ENCODE measurements at regions not wholly inside any gene's neighbourhood (a gene's known extent, or its start where the extent isn't known, plus 50 kb on each side); places are given as distances from the start of the nearest gene placed in this dataset.

DNA sequence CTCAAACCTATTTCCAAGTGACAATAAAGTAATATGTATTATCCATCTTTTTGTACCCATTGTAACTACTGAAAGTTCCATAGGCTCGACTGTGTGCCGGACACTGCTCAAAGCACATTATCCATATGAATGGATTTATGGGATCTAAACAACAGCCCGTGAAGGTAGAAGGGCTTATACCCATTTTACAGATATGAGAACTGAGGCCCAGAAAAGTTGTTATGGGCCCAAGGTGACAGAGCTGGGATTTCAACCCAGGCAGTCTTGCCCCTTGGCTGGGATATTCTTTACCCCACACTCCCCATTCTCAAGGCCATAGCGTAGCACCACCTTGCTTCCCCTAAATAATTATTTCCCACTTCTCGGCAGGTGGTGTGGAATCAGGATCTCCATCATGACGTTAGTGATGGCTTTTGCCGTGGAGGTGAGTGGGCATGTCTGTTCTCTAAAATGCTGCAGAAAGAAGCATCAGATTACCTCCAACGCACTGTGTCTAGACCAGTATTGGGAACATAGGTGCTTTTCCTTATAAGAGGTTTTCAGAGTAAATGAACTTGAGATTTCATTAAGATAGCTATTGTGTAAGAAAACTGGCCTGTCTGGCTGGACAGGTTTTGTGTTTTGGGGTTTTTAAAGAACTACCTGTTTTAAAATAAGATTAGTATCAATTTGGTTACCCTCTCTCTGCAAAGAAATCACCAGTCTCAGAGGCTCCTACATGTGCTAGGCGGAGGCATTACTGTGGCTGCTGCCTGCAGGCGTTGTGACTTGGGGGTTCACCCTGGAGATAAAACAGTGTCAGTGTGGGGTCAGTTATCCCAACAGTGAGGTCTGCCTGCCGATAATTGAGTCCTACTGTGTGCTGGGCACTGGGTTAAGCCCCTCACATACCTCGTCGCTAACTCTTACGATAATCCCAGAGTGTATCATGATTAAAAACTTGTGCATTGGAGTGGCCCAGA, 85.1 kb upstream of the SDK1 start:
- no peaks in the 10 kb centered on the region for H3F3A ChIP-seq (ENCODE audit: insufficient read depth, low read length)
- H3K9me3 ChIP-seq (replicated peaks; ENCODE audit: insufficient read depth, low read length), result no peaks in the 10 kb centered on the region
- H3K4me3 ChIP-seq (ENCODE audit: low read length), result no peak overlapping the region
- H3K27me3 ChIP-seq (replicated peaks; ENCODE audit: insufficient read depth, low read length), result no peaks in the 10 kb centered on the region
- H3K79me2 ChIP-seq (ENCODE audit: low read length), result no peaks in the 10 kb centered on the region
- H3K4me1 ChIP-seq (ENCODE audit: low read length), result no peaks in the 10 kb centered on the region
- H3K9me2 ChIP-seq (replicated peaks; ENCODE audit: insufficient read depth, low read length), result no peaks in the 10 kb centered on the region
- H3K27ac ChIP-seq (ENCODE audit: low read length), result no peak overlapping the region
- no peaks in the 10 kb centered on the region for H4K20me1 ChIP-seq (ENCODE audit: insufficient read depth, low read length)
- no peak for DNase-seq
- no peak overlapping the region for H2AFZ ChIP-seq (ENCODE audit: low read length)
- no peaks in the 10 kb centered on the region for H3K36me3 ChIP-seq (replicated peaks; ENCODE audit: insufficient read depth, low read length)
- no peak overlapping the region for H3K4me2 ChIP-seq (ENCODE audit: low read depth, low read length)
- no peak overlapping the region for H3K9ac ChIP-seq (ENCODE audit: low read length)
- TF ChIP-seq, protein P1, sequence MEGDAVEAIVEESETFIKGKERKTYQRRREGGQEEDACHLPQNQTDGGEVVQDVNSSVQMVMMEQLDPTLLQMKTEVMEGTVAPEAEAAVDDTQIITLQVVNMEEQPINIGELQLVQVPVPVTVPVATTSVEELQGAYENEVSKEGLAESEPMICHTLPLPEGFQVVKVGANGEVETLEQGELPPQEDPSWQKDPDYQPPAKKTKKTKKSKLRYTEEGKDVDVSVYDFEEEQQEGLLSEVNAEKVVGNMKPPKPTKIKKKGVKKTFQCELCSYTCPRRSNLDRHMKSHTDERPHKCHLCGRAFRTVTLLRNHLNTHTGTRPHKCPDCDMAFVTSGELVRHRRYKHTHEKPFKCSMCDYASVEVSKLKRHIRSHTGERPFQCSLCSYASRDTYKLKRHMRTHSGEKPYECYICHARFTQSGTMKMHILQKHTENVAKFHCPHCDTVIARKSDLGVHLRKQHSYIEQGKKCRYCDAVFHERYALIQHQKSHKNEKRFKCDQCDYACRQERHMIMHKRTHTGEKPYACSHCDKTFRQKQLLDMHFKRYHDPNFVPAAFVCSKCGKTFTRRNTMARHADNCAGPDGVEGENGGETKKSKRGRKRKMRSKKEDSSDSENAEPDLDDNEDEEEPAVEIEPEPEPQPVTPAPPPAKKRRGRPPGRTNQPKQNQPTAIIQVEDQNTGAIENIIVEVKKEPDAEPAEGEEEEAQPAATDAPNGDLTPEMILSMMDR (IDR thresholded peaks at IDR 0.05; ENCODE audit: low read length), result no peak
- no peak for TF ChIP-seq EZH2 (optimal IDR thresholded peaks at IDR 0.05; ENCODE audit: low read depth, low read length)
- no peak for TF ChIP-seq EZH2phosphoT487 (IDR thresholded peaks at IDR 0.05; ENCODE audit: low read length)

DNA sequence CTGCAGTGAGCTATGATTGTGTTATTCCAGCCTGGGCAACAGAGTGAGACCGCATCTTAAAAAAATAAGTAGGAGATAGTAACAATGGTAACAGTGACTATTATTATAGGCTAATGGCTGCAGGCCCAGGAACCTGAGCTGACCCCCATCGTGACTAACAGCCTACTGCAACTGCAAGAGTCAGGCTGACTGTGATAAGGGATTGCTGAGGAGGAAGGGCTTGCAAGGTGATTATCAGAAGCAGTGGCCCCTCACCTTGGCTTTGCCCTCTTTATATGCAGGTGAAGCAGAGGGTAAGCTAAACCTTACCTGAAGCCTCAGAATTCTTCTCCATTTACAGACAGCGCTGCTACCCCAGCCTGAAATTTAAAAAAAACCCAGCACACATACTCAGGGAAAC, 83.9 kb upstream of the SDK1 start:
- TF ChIP-seq EZH2 (optimal IDR thresholded peaks at IDR 0.05; ENCODE audit: low read depth, low read length) (no peak), EZH2phosphoT487 (IDR thresholded peaks at IDR 0.05; ENCODE audit: low read length) (no peak)
- TF ChIP-seq, protein P1 (IDR thresholded peaks at IDR 0.05; ENCODE audit: low read length), result no peak
- Histone ChIP-seq H3K9ac (ENCODE audit: low read length) (no peak overlapping the region), H3K9me3 (replicated peaks; ENCODE audit: insufficient read depth, low read length) (no peaks in the 10 kb centered on the region), H3K4me2 (ENCODE audit: low read depth, low read length) (no peak overlapping the region), H3K79me2 (ENCODE audit: low read length) (no peaks in the 10 kb centered on the region), H3K36me3 (replicated peaks; ENCODE audit: insufficient read depth, low read length) (no peaks in the 10 kb centered on the region), H3F3A (ENCODE audit: insufficient read depth, low read length) (no peaks in the 10 kb centered on the region), H2AFZ (ENCODE audit: low read length) (no peak overlapping the region), H3K9me2 (replicated peaks; ENCODE audit: insufficient read depth, low read length) (no peaks in the 10 kb centered on the region), H3K27ac (ENCODE audit: low read length) (no peak overlapping the region), H3K4me1 (ENCODE audit: low read length) (no peaks in the 10 kb centered on the region), H3K4me3 (ENCODE audit: low read length) (no peak overlapping the region), H3K27me3 (replicated peaks; ENCODE audit: insufficient read depth, low read length) (no peaks in the 10 kb centered on the region), H4K20me1 (ENCODE audit: insufficient read depth, low read length) (no peaks in the 10 kb centered on the region)
- no peak for DNase-seq

DNA sequence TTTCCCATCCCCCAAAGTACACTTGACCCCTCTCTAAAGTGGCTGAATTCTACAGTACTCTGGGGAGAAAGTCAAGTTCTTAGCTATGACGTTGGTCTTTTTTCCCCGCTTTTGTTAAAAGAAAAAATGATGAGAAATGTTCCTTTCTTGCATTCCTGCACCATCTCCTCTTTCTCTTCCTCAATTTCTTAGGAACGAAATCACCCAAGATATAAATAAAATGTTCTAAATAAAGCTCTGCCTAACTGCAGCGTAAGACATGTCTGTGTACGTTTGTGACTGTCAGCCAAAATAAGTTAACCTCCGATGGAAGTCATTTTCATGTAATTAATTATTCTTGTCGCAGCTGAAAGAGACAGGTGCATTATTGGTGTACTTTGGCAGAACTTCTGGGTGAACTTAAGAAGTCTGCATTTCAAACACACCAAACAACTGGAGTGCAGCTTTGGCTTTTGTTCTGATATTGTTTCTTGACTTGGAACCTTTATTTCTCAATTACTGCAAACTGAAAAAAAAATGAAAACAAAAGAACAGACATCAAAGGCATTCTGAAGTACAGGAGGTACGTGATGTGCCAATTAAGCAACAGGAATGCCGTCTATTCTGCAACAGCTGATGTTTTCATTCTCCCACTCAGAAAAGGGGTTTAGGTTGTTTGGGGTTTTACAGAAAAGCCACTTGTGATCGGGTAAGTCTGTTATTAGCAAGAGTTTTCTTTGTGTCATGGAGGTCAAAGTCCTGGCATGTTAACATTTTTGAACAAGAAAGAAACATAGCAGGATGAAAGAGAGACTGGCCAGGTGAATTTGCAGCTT, 82.4 kb upstream of the SDK1 start:
- H3K9me2 ChIP-seq (replicated peaks; ENCODE audit: insufficient read depth, low read length), result no peaks in the 10 kb centered on the region
- H3K27ac ChIP-seq (ENCODE audit: low read length), result no peak overlapping the region
- H3K4me3 ChIP-seq (ENCODE audit: low read length), result no peak overlapping the region
- H3K36me3 ChIP-seq (replicated peaks; ENCODE audit: insufficient read depth, low read length), result no peaks in the 10 kb centered on the region
- H4K20me1 ChIP-seq (ENCODE audit: insufficient read depth, low read length), result no peaks in the 10 kb centered on the region
- H3K9me3 ChIP-seq (replicated peaks; ENCODE audit: insufficient read depth, low read length), result no peaks in the 10 kb centered on the region
- no peaks in the 10 kb centered on the region for H3F3A ChIP-seq (ENCODE audit: insufficient read depth, low read length)
- H3K79me2 ChIP-seq (ENCODE audit: low read length), result no peaks in the 10 kb centered on the region
- no peaks in the 10 kb centered on the region for H3K4me1 ChIP-seq (ENCODE audit: low read length)
- H2AFZ ChIP-seq (ENCODE audit: low read length), result no peak overlapping the region
- H3K4me2 ChIP-seq (ENCODE audit: low read depth, low read length), result no peak overlapping the region
- DNase-seq, result no peak
- no peaks in the 10 kb centered on the region for H3K27me3 ChIP-seq (replicated peaks; ENCODE audit: insufficient read depth, low read length)
- no peak overlapping the region for H3K9ac ChIP-seq (ENCODE audit: low read length)
- no peak for TF ChIP-seq EZH2 (optimal IDR thresholded peaks at IDR 0.05; ENCODE audit: low read depth, low read length)
- TF ChIP-seq, protein P1 (IDR thresholded peaks at IDR 0.05; ENCODE audit: low read length), result no peak
- TF ChIP-seq EZH2phosphoT487 (IDR thresholded peaks at IDR 0.05; ENCODE audit: low read length), result no peak

All from MM.1S (cell line).